Stomach (tissue), 8 donors: ENCODE measurements at regions not wholly inside any gene's neighbourhood (a gene's known extent, or its start where the extent isn't known, plus 50 kb on each side); places are given as distances from the start of the nearest gene placed in this dataset.

ENCODE experiments used
- DNase-seq, 2 donors: peaks; one replicate each; pipeline versions ENCODE4 v3.0.0 to v3.0.0-alpha.2; 2013 to 2019
- H3K27ac ChIP-seq, 5 donors: fragments of 200-600 bp in 4 of 5; sonication (generic) in 4 of 5; one replicate each; pipeline ENCODE4 v1.5.1; 2013 to 2019; ENCODE audit warnings: mild to moderate bottlenecking in 1 of 5, moderate library complexity in 1 of 5
- H3K27me3 ChIP-seq, 3 donors: fragments of 200-600 bp; sonication (generic); one replicate each; pipeline ENCODE4 v1.5.1; 2017 to 2019; ENCODE audit warnings: mixed run types in 1 of 3
- H3K36me3 ChIP-seq, 4 donors: fragments of 200-600 bp; sonication (generic); 1 replicate in 3 of 4; 2 replicates in 1 of 4; pipeline ENCODE4 v1.5.1; 2016 to 2019
- H3K4me1 ChIP-seq, 4 donors: fragments of 200-600 bp; sonication (generic); one replicate each; pipeline ENCODE4 v1.5.1; 2016 to 2019
- H3K4me3 ChIP-seq, 4 donors: fragments of 200-600 bp; sonication (generic) in 3 of 4; one replicate each; pipeline ENCODE4 v1.5.1; 2016 to 2019; ENCODE audit warnings: mild to moderate bottlenecking in 1 of 4
- H3K9me3 ChIP-seq, 4 donors: fragments of 200-600 bp; sonication (generic); one replicate each; pipeline ENCODE4 v1.5.1; 2016 to 2019
- CTCF ChIP-seq, 7 experiments: fragments of 450-650 bp in 4 of 7; fragments of 200-600 bp in 3 of 7; sonication (generic) in 3 of 7; IDR thresholded peaks; one replicate each; pipeline ENCODE4 v1.5.1; 2016 to 2019; ENCODE audit warnings: antibody characterized with exemption in 7 of 7, control low read depth in 2 of 7, mild to moderate bottlenecking in 1 of 7
- EP300 ChIP-seq: sonication (generic); formaldehyde crosslinking; IDR thresholded peaks from one replicate; pipeline ENCODE4 v1.6.1; 2017; ENCODE audit warnings: antibody characterized with exemption
- POLR2A ChIP-seq, 4 donors: fragments of 450-650 bp; IDR thresholded peaks; one replicate each; pipeline ENCODE4 v1.6.1; 2016; ENCODE audit warnings: antibody characterized with exemption in 4 of 4, control low read depth in 2 of 4, mild to moderate bottlenecking in 1 of 4, moderate library complexity in 1 of 4
- POLR2AphosphoS5 ChIP-seq, 3 donors: sonication (generic); formaldehyde crosslinking; IDR thresholded peaks; one replicate each; pipeline ENCODE4 v1.6.1; 2016; ENCODE audit warnings: antibody characterized with exemption in 3 of 3
- WGBS, 5 donors: extraction: QIAGEN DNeasy Blood & Tissue Kit in 3 of 5; methylation state at CpG; one replicate each; pipeline versions ENCODE4 v1.1.5 to v1.1.7; 2013 to 2018; 5-methylcytosine and 5-hydroxymethylcytosine counted together
- intact Hi-C: fragments of 100-400 bp; cut with DNase I; formaldehyde crosslinking; loops from one replicate; pipeline ENCODE4 v1.15.1; 2023; ENCODE audit warnings: low total_unique reads
- donor health status: healthy with polysubstance abuse.
- donor health status: Bipolar disorder and iron deficiency.
- donor health status: healthy.

GRCh38 chr17:34730816-34731215 lies 151.4 kb downstream of the TMEM132E start:
- 67 to 86% (median 72%) methylated on average over 3 of the region's 3 CpGs for WGBS, 5 donors
- Histone ChIP-seq H3K27me3 (peaks cover 0 to 24% (median 0%) of the 10 kb centered on the region in 3 donors), H3K9me3 (peaks cover 0 to 10% (median 0%) of the 10 kb centered on the region in 4 donors), H3K27ac (no peak overlapping the region), H3K4me1 (no peaks in the 10 kb centered on the region), H3K36me3 (no peaks in the 10 kb centered on the region), H3K4me3 (no peak overlapping the region)
- TF ChIP-seq POLR2AphosphoS5 (IDR thresholded peaks at IDR 0.05), result no peak
- no peak for TF ChIP-seq CTCF (IDR thresholded peaks at IDR 0.05)
- TF ChIP-seq EP300, result no peak
- no peak for TF ChIP-seq POLR2A (IDR thresholded peaks at IDR 0.05)
- intact Hi-C loops, result no loop called here
- DNase-seq, result no peak

GRCh38 chr17:34728771-34729310 lies 149.5 kb downstream of the TMEM132E start:
- Histone ChIP-seq H3K4me3 (no peak overlapping the region), H3K9me3 (peaks cover 0 to 10% (median 0%) of the 10 kb centered on the region in 4 donors), H3K36me3 (no peaks in the 10 kb centered on the region), H3K27ac (no peak overlapping the region), H3K4me1 (no peaks in the 10 kb centered on the region), H3K27me3 (peaks cover 0 to 18% (median 0%) of the 10 kb centered on the region in 3 donors)
- intact Hi-C loops, result no loop called here
- no peak for DNase-seq
- TF ChIP-seq POLR2AphosphoS5 (IDR thresholded peaks at IDR 0.05), result no peak
- no peak for TF ChIP-seq POLR2A (IDR thresholded peaks at IDR 0.05)
- WGBS, 5 donors, result 40 to 57% (median 50%) methylated on average over 10 of the region's 10 CpGs

DNA sequence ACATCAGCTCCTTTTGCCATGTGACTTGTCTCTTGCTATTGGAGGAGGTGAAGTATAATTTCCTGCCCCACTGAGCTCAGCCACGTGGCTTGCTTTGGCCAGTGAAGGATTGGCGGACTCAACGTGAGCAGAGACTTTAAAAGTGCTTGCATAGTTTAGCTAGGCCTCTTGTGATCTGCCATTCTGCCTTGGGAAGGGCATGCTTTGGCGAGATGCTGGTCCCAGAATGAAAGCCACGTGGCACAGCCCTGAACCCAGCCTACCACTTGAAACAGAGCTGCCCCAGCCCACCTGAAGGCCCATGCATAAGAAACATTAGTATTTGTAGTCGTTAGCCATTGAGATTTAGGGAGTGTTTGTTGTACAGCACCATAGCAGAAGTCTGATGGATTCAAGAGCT lies 148.2 kb downstream of the TMEM132E start:
- DNase-seq, result no peak
- intact Hi-C loops, result no loop called here
- Histone ChIP-seq H3K36me3 (no peaks in the 10 kb centered on the region), H3K9me3 (peaks cover 0 to 10% (median 0%) of the 10 kb centered on the region in 4 donors), H3K4me1 (no peaks in the 10 kb centered on the region), H3K27ac (no peak overlapping the region), H3K27me3 (peaks cover 0 to 19% (median 4%) of the 10 kb centered on the region in 3 donors), H3K4me3 (no peak overlapping the region)
- WGBS, 5 donors, result 43 to 71% (median 53%) methylated on average over 6 of the region's 6 CpGs
- no peak for TF ChIP-seq POLR2AphosphoS5 (IDR thresholded peaks at IDR 0.05)
- TF ChIP-seq EP300, result no peak
- TF ChIP-seq CTCF (IDR thresholded peaks at IDR 0.05), result no peak
- no peak for TF ChIP-seq POLR2A (IDR thresholded peaks at IDR 0.05)

DNA sequence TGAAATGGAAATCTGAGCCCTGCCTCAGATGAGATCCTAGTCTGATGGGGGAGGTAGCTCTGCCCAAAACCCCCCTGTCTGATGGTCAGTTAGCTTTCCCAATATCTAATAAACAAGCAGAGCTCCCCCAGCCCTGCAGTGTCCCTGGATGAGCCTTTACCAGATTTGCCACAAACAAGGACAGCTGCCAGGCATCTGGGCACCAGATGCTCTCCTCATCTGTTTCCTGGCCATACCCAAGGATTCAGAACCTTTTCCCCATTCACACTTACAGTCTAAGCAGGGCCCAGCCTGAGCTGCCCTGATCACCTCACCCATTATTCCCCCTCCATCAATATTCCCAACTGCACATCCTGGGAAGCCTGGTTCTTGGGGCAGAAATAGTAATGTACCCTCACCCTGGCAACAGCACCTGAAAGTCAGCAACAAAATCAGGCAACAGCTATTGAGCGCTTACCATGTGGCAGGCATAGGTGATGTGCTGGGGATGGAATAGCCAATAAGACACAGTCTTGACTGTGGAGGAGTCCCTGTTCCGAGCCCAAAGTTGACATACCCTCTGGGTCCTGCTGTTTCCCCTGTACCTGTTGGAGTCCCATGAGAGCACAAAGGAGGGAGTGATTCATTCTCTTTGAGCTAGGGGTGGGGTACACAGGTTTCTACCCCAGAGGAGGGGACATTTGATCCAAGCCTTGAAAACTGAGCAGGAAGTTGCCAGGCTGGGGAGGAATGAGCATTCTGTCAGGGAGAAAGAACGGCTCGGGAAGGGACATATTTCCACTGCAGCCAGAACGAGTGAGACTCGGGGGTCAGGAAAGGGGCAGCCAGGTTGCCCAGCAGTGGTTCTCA lies 147.4 kb downstream of the TMEM132E start:
- Histone ChIP-seq H3K4me1 (no peaks in the 10 kb centered on the region), H3K27ac (no peak overlapping the region), H3K4me3 (no peak overlapping the region), H3K36me3 (no peaks in the 10 kb centered on the region), H3K9me3 (peaks cover 0 to 8% (median 0%) of the 10 kb centered on the region in 4 donors), H3K27me3 (peaks cover 0 to 19% (median 4%) of the 10 kb centered on the region in 3 donors)
- 60 to 75% (median 65%) methylated on average over 6 of the region's 6 CpGs for WGBS, 5 donors
- DNase-seq, result no peak
- TF ChIP-seq EP300, result no peak
- TF ChIP-seq POLR2A (IDR thresholded peaks at IDR 0.05), result no peak
- no peak for TF ChIP-seq CTCF (IDR thresholded peaks at IDR 0.05)
- no peak for TF ChIP-seq POLR2AphosphoS5 (IDR thresholded peaks at IDR 0.05)
- intact Hi-C loops, result no loop called here
